ENCODE measurements at regions not wholly inside any gene's neighbourhood (a gene's known extent, or its start where the extent isn't known, plus 50 kb on each side); places are given as distances from the start of the nearest gene placed in this dataset.

GRCh38 chr22:49086181-49086580 is 741.5 kb downstream of the BRD1 start:
- ATAC-seq (no peak), DNase-seq (no peak)
- peaks cover 1 to 35% (median 9%) of the 10 kb centered on the region in 5 donors for H3K27me3 Mint-ChIP-seq
- POLR2A ChIA-PET, result no interaction called here
- H3K4me3 Mint-ChIP-seq, result no peak overlapping the region
- no peaks in the 10 kb centered on the region for H3K9me3 Mint-ChIP-seq
- no peaks in the 10 kb centered on the region for H3K36me3 Mint-ChIP-seq
- H3K4me1 Mint-ChIP-seq, result no peaks in the 10 kb centered on the region
- H3K27ac Mint-ChIP-seq, result no peak overlapping the region

DNA sequence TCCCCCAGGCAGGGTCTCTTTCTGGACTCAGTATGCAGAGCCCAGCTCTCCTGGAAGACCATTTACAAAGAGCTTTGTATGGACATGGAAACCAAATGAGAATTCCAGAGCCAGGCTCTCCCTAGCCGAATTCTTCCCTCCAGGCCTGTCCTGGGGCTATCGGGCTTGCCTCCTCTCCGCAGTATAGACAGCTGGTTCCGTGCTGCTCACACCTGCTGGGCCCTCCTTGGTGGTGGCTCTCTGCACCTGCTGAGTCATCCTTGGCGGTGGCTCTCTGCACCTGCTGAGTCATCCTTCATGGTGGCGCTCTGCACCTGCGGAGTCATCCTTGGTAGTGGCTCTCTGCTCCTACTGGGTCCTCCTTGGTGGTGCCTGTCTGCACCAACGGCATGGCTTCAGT is 743.5 kb downstream of the BRD1 start:
- no peaks in the 10 kb centered on the region for H3K9me3 Mint-ChIP-seq
- DNase-seq (peak in 1 of 10 donors; percentile 16), ATAC-seq (no peak)
- H3K4me1 Mint-ChIP-seq, result no peaks in the 10 kb centered on the region
- no peaks in the 10 kb centered on the region for H3K36me3 Mint-ChIP-seq
- H3K4me3 Mint-ChIP-seq, result no peak overlapping the region
- peaks cover 0 to 20% (median 6%) of the 10 kb centered on the region in 5 donors for H3K27me3 Mint-ChIP-seq
- POLR2A ChIA-PET, result no interaction called here
- H3K27ac Mint-ChIP-seq, result no peak overlapping the region

DNA sequence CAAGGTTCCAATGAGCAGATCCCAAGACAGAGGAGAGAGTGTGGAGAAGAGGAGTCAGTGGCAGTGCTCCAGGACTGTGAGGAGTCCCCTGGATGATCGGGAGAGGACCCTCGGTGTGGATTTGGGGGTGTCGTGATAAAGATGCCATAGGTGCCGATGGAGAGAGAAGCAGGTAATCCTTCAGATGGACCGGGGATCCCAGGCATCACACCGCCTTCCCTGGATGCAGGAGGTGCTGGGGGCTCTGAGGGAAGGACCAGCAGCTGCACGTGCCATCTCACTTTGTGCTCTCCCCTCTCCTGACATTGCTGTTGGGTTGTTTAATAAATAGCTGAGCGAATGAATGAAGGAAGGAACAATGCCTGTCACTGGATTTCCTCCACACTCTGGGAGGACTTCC is 744.1 kb downstream of the BRD1 start:
- Mint-ChIP-seq H3K9me3 (no peaks in the 10 kb centered on the region), H3K4me1 (no peaks in the 10 kb centered on the region), H3K36me3 (no peaks in the 10 kb centered on the region), H3K4me3 (no peak overlapping the region), H3K27me3 (peaks cover 0 to 19% (median 6%) of the 10 kb centered on the region in 5 donors), H3K27ac (no peak overlapping the region)
- POLR2A ChIA-PET, result no interaction called here
- DNase-seq (peak in 1 of 10 donors; percentile 31), ATAC-seq (no peak)

GRCh38 chr22:49082451-49082850 is 745.2 kb downstream of the BRD1 start:
- DNase-seq, result no peak
- H3K9me3 Mint-ChIP-seq, result no peaks in the 10 kb centered on the region
- POLR2A ChIA-PET, result no interaction called here
- peaks cover 0 to 13% (median 2%) of the 10 kb centered on the region in 5 donors for H3K27me3 Mint-ChIP-seq
- no peak overlapping the region for H3K4me3 Mint-ChIP-seq
- no peaks in the 10 kb centered on the region for H3K4me1 Mint-ChIP-seq
- no peaks in the 10 kb centered on the region for H3K36me3 Mint-ChIP-seq
- no peak overlapping the region for H3K27ac Mint-ChIP-seq
- ATAC-seq, result no peak

DNA sequence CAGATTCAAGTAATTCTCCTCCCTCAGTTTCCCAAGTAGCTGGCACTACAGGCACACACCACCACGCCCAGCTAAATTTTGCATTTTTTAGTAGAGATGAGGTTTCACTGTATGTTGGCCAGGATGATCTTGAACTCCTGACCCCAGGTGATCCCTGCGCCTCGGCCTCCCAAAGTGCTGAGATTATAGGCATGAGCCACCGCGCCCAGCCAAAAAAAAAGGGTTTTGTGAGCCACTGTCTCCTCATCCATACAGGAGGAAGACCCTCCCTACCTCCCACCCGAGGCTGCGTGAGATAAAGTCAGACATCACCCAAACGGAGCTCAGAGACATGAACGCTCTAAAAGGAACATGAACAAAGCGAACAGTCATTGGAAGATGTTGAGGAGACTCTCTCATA is 745.7 kb downstream of the BRD1 start:
- Mint-ChIP-seq H3K36me3 (no peaks in the 10 kb centered on the region), H3K4me1 (no peaks in the 10 kb centered on the region), H3K9me3 (no peaks in the 10 kb centered on the region), H3K4me3 (no peak overlapping the region), H3K27me3 (peaks cover 0 to 13% (median 2%) of the 10 kb centered on the region in 5 donors), H3K27ac (no peak overlapping the region)
- POLR2A ChIA-PET, result no interaction called here
- peak in 1 of 10 donors; percentile 32 for DNase-seq
- ATAC-seq, result no peak

DNA sequence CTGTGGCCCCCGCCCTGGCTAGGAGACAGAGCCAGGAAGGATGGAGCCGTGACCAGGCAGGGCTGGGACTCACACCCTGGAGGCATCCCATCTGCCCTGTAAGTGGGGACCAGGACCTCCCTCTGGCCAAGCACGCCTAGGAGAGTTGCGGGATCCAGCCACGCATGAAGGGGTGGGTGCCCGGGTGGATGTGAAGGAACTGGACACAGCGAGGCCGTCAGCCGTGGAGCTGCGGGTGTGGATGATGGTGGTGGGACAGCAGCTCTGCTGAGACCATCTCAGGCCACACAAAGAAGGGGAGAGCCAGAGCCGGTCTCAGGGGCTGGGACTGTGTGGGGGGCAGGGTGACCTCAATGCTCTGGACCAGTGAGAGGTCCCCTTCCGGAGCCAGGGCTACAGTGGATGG is 746.4 kb downstream of the BRD1 start:
- Mint-ChIP-seq H3K27ac (no peak overlapping the region), H3K27me3 (peaks cover 0 to 13% (median 2%) of the 10 kb centered on the region in 5 donors), H3K9me3 (no peaks in the 10 kb centered on the region), H3K4me1 (no peaks in the 10 kb centered on the region), H3K4me3 (no peak overlapping the region), H3K36me3 (no peaks in the 10 kb centered on the region)
- ATAC-seq (no peak), DNase-seq (peak in 1 of 10 donors; percentile 42)
- POLR2A ChIA-PET, result no interaction called here

DNA sequence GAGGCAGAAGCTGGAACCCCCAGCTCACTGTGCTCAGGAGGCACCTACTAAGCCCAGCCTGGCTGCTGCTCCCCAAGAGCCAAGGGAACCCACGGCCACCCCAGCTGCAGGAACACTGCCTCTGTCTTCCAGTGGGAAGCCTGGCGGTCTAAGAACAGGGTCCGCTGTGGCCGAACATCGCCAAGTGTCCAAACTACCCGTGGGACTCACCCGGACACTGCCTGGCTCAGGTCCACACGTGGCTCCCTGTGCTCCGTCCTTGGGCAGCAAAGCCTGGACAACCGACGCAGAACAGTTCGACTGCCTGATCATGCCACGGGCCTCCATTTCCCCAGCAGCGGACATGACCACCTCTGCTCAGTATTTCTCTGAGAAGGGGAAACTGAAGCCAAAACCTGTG is 747.0 kb downstream of the BRD1 start:
- Mint-ChIP-seq H3K27ac (no peak overlapping the region), H3K4me1 (no peaks in the 10 kb centered on the region), H3K27me3 (peaks cover 0 to 11% (median 2%) of the 10 kb centered on the region in 5 donors), H3K36me3 (no peaks in the 10 kb centered on the region), H3K9me3 (no peaks in the 10 kb centered on the region), H3K4me3 (no peak overlapping the region)
- DNase-seq (peak in 1 of 10 donors; percentile 50), ATAC-seq (no peak)
- POLR2A ChIA-PET, result no interaction called here

- Mint-ChIP-seq H3K9me3 (no peaks in the 10 kb centered on the region), H3K4me3 (no peak overlapping the region), H3K36me3 (no peaks in the 10 kb centered on the region), H3K27ac (no peak overlapping the region), H3K27me3 (peaks cover 0 to 11% (median 1%) of the 10 kb centered on the region in 5 donors), H3K4me1 (no peaks in the 10 kb centered on the region)
- POLR2A ChIA-PET, result no interaction called here
- DNase-seq (peak in 1 of 10 donors; percentile 23), ATAC-seq (no peak)
Observed at GRCh38 chr22:49079743-49080500, 747.8 kb downstream of the BRD1 start.

GRCh38 chr22:49079027-49079725 is 748.5 kb downstream of the BRD1 start:
- DNase-seq (peak in 1 of 10 donors; percentile 47), ATAC-seq (no peak)
- Mint-ChIP-seq H3K36me3 (no peaks in the 10 kb centered on the region), H3K9me3 (no peaks in the 10 kb centered on the region), H3K27ac (no peak overlapping the region), H3K4me1 (no peaks in the 10 kb centered on the region), H3K27me3 (peaks cover 0 to 11% (median 0%) of the 10 kb centered on the region in 5 donors), H3K4me3 (no peak overlapping the region)
- POLR2A ChIA-PET, result no interaction called here

DNA sequence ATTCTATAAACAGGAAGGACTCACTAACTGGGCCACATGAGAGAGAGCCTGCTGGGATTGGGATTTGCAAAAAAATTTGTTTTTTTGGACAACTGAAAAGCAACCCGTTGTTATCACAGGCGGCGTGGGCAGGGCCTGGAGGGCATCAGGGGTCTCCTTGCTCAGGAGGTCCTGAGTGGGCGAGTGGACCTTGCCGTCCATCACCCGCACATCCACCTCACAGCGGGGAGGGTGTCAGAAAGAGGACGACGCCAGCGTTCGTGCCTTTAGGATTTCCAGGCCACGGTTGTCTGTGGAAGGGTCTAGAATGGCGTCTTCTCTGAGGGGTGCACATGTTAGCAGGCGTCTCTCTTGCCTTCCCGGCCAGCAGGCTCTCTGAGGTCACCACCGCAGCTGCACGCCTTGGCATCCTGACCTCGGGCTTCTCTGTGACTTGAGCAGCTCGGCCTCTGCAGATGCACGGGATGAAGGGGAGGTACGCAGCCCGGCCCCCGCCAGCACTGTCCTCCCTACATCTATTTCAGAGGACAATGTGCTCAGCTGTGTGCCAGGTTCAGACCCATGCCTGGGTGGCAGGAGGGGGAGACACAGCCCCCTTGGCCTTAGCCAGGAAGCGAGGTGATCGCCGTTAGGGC is 749.5 kb downstream of the BRD1 start:
- H3K4me1 Mint-ChIP-seq, result no peaks in the 10 kb centered on the region
- POLR2A ChIA-PET, result no interaction called here
- H3K36me3 Mint-ChIP-seq, result no peaks in the 10 kb centered on the region
- peaks cover 0 to 8% (median 0%) of the 10 kb centered on the region in 5 donors for H3K27me3 Mint-ChIP-seq
- ATAC-seq (no peak), DNase-seq (peak in 1 of 10 donors; percentile 44)
- H3K4me3 Mint-ChIP-seq, result no peak overlapping the region
- no peaks in the 10 kb centered on the region for H3K9me3 Mint-ChIP-seq
- H3K27ac Mint-ChIP-seq, result no peak overlapping the region

DNA sequence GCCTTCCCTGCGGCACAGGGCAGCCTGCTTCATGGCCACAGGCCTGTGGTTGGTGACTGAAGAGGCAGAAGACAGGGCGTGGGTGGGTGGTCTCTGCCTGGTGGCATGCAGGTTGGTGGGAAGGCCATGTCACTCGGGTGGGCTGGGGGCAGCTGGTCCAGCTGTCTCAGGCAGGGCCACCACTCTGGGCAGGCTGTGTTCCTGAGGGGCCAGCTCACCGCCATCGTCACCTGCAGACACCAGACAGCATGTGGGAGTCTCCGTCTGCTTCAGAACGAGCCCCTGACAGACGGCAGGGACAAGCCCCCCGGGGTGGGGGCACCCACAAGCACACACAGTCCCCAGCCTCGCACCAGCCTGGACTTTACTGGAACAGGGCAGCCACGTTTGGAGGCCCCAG is 750.1 kb downstream of the BRD1 start:
- Mint-ChIP-seq H3K4me3 (no peak overlapping the region), H3K27me3 (peaks cover 0 to 7% (median 0%) of the 10 kb centered on the region in 5 donors), H3K4me1 (no peaks in the 10 kb centered on the region), H3K36me3 (no peaks in the 10 kb centered on the region), H3K27ac (no peak overlapping the region), H3K9me3 (no peaks in the 10 kb centered on the region)
- no peak for ATAC-seq
- peak in 1 of 10 donors; percentile 52 for DNase-seq
- POLR2A ChIA-PET, result no interaction called here

DNA sequence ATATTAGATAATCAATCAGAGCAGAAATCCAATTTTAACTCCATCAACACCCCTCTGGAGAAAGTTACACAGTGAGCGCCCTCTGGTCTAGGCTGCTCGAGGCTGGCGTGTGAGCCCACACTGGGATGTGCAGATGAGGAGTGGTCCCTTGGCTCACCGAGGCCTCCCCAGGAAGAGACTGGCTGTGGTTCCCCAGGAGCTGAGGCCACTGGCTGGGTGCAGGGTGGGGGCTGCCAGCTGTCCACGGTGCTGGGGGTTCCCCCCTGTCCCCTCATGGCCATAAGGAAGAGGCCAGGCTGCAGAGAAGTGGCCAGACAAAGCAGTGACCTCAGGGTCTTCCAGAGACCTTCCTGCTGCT is 750.7 kb downstream of the BRD1 start:
- POLR2A ChIA-PET, result no interaction called here
- ATAC-seq, result no peak
- H3K9me3 Mint-ChIP-seq, result no peaks in the 10 kb centered on the region
- H3K27me3 Mint-ChIP-seq, result peaks cover 0 to 7% (median 0%) of the 10 kb centered on the region in 5 donors
- H3K4me1 Mint-ChIP-seq, result no peaks in the 10 kb centered on the region
- H3K27ac Mint-ChIP-seq, result no peak overlapping the region
- peak in 1 of 10 donors; percentile 36 for DNase-seq
- H3K36me3 Mint-ChIP-seq, result no peaks in the 10 kb centered on the region
- H3K4me3 Mint-ChIP-seq, result no peak overlapping the region

DNA sequence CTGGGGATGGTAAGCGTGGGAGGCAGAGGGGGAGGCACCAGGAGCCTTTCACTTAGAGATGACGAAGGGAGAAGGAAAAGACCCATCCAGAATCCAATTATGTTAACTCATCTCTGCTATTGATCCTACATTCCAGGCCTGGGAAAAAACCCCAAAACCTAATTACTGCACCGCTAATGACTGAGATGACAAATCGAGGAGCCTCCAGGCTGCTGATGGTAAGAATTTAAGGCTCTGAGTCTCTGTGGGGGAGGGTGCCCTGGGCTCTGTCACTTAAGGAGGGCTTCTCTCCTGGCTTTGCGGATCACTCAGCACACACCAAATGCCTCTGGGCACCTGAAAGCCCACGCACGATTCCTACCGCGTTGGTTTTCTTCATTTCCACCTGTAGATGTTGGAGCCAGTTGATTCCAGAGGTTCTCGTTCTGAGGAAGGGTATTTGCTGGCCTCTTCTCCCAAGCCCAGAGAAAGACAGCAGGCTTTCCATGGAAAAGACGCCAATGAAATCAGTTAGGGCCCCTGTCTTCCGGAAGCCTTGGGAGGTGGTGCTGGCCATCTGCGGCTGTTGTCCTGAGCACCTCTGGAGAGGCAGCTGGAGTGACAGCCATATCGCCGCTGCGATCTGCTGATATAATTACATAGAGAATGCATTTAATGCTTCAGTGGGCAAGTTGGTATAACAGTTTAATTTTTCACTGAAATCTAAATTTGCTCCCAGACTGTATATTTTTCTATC is 751.2 kb downstream of the BRD1 start:
- Mint-ChIP-seq H3K9me3 (no peaks in the 10 kb centered on the region), H3K27me3 (peaks cover 0 to 7% (median 0%) of the 10 kb centered on the region in 5 donors), H3K4me1 (no peaks in the 10 kb centered on the region), H3K27ac (no peak overlapping the region), H3K4me3 (no peak overlapping the region), H3K36me3 (no peaks in the 10 kb centered on the region)
- ATAC-seq, result no peak
- DNase-seq, result peak in 1 of 10 donors; percentile 32
- POLR2A ChIA-PET, result no interaction called here

All from naive thymus-derived CD8-positive, alpha-beta T cell (primary cell).